Islet of Langerhans (tissue), 1 donor: ENCODE measurements at regions not wholly inside any gene's neighbourhood (a gene's known extent, or its start where the extent isn't known, plus 50 kb on each side); places are given as distances from the start of the nearest gene placed in this dataset.
"Not testable (repeated sequence)": the region's sequence is repeated elsewhere in the genome, so short reads cannot be mapped to it uniquely, and the experiment has no call there.

ENCODE experiments used
- FAIRE-seq: peaks from one replicate; lab custom pipeline; 2011; peaks lifted over from hg19 to GRCh38; lab: Jason Lieb, UNC

GRCh38 chr16:65418435-65418834 is 296.6 kb upstream of the CDH11 start:
- FAIRE-seq: no peak

GRCh38 chr16:65415460-65415859 is 293.6 kb upstream of the CDH11 start:
- FAIRE-seq: no peak

GRCh38 chr16:65414284-65414984 is 292.6 kb upstream of the CDH11 start:
- FAIRE-seq: no peak

GRCh38 chr16:65413861-65414260 is 292.0 kb upstream of the CDH11 start:
- no peak for FAIRE-seq

- no peak for FAIRE-seq
These were observed 288.9 kb upstream of the CDH11 start for GRCh38 chr16:65410801-65411200.

- FAIRE-seq: no peak
These were observed 287.6 kb upstream of the CDH11 start for GRCh38 chr16:65409510-65409909.

GRCh38 chr16:65406933-65407332 is 285.1 kb upstream of the CDH11 start:
- no peak for FAIRE-seq

GRCh38 chr16:65406116-65406515 is 284.3 kb upstream of the CDH11 start:
- FAIRE-seq: no peak

- FAIRE-seq: no peak
These were observed 272.4 kb upstream of the CDH11 start for GRCh38 chr16:65394281-65394680.

- no peak for FAIRE-seq
These were observed 271.1 kb upstream of the CDH11 start for GRCh38 chr16:65392806-65393565.

GRCh38 chr16:65388592-65388991 is 266.7 kb upstream of the CDH11 start:
- FAIRE-seq: no peak

- no peak for FAIRE-seq
These were observed 264.8 kb upstream of the CDH11 start for GRCh38 chr16:65386672-65387071.

- no peak for FAIRE-seq
These were observed 262.6 kb upstream of the CDH11 start for GRCh38 chr16:65384441-65384840.

GRCh38 chr16:65377195-65377594 is 255.3 kb upstream of the CDH11 start:
- no peak for FAIRE-seq

GRCh38 chr16:65376601-65377000 is 254.7 kb upstream of the CDH11 start:
- FAIRE-seq: no peak

- no peak for FAIRE-seq
These were observed 253.8 kb upstream of the CDH11 start for GRCh38 chr16:65375651-65376050.

GRCh38 chr16:65373097-65373496 is 251.2 kb upstream of the CDH11 start:
- FAIRE-seq: no peak

GRCh38 chr16:65372171-65372570 is 250.3 kb upstream of the CDH11 start:
- FAIRE-seq: no peak

- no peak for FAIRE-seq
These were observed 244.2 kb upstream of the CDH11 start for GRCh38 chr16:65365732-65366715.

- not testable (repeated sequence) for FAIRE-seq
These were observed 234.9 kb upstream of the CDH11 start for GRCh38 chr16:65356721-65357120.

- no peak for FAIRE-seq
These were observed 233.8 kb upstream of the CDH11 start for GRCh38 chr16:65355706-65356105.

GRCh38 chr16:65353183-65353582 is 231.3 kb upstream of the CDH11 start:
- FAIRE-seq: no peak

- no peak for FAIRE-seq
These were observed 227.8 kb upstream of the CDH11 start for GRCh38 chr16:65349626-65350025.
